Heart left ventricle (tissue), 13 donors: ENCODE measurements at regions not wholly inside any gene's neighbourhood (a gene's known extent, or its start where the extent isn't known, plus 50 kb on each side); places are given as distances from the start of the nearest gene placed in this dataset.

Source experiments
- POLR2A ChIP-seq, 2 donors: fragments of 450-650 bp; IDR thresholded peaks; one replicate each; pipeline ENCODE4 v1.6.1; 2017; ENCODE audit warnings: antibody characterized with exemption in 2 of 2, mild to moderate bottlenecking in 2 of 2, moderate library complexity in 2 of 2
- TF ChIP-seq, protein P1 (sequence below), 12 donors: fragments of 200-600 bp; sonication (generic) in 4 of 12; IDR thresholded peaks; one replicate each; pipeline versions ENCODE4 v1.5.0 to v1.8.0; 2018 to 2022; ENCODE audit warnings: antibody characterized with exemption in 12 of 12, mild to moderate bottlenecking in 5 of 12
- donor health status: ischemic (EF 13 %, LVEDD 7.1; RV severe dilation, severe dysfunction).
- donor health status: DM: no; HTN: yes; CAD: no.
- donor health status: DM: no; HTN: no; CAD: no.
- donor health status: ischemic (EF 25% LVEDD 6.9; RV normal size, moderate dysfunction).
- donor health status: ischemic (EF 25% LVEDD 5.7; RV mildly dilated, moderate dysfunction).
- donor health status: ischemic (EF 35%, LVEDD 5.7; RV mildly dilated, moderate dysfunction).
- donor health status: nonischemic (EF 11% LVEDD 7.7; RV severe dilation, severe dysfunction).
- donor health status: DM: yes; HTN: yes; CAD: no.
- donor health status: PGD.
- donor health status: ischemic (EF 29% LVEDD 5.4; RV normal size, mild dysfunction).
- donor health status: nonischemic (EF 23%, LVEDD 6.1; RV moderate dilation, normal function).

DNA sequence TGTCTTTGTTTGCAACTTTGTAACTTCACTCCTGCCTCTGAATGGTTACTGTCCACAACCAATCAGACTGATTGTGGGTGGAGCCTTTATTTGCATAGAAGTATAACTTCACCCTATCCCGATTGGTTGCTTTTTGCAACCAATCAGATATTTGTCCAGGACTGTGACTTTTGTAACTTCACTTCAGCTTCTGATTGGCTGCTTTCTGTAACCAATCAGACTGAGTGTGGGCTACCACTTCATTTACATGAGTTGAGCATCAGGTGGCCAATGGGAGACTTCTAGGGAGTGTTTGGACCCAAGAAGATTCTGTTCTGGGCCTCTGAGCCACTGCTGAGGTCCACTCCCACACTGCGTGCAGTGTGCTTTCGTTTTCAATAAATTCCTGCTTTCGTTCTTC is 1810.7 kb upstream of the CDH6 start:
- TF ChIP-seq, protein P1, sequence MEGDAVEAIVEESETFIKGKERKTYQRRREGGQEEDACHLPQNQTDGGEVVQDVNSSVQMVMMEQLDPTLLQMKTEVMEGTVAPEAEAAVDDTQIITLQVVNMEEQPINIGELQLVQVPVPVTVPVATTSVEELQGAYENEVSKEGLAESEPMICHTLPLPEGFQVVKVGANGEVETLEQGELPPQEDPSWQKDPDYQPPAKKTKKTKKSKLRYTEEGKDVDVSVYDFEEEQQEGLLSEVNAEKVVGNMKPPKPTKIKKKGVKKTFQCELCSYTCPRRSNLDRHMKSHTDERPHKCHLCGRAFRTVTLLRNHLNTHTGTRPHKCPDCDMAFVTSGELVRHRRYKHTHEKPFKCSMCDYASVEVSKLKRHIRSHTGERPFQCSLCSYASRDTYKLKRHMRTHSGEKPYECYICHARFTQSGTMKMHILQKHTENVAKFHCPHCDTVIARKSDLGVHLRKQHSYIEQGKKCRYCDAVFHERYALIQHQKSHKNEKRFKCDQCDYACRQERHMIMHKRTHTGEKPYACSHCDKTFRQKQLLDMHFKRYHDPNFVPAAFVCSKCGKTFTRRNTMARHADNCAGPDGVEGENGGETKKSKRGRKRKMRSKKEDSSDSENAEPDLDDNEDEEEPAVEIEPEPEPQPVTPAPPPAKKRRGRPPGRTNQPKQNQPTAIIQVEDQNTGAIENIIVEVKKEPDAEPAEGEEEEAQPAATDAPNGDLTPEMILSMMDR (IDR thresholded peaks at IDR 0.05): no peak
- no peak for TF ChIP-seq POLR2A (IDR thresholded peaks at IDR 0.05)
